Stimulated activated memory B cell treated with anti-CD40 and anti-IgM and Interleukin-4, amounts not matched to agents 10 μg/mL and 1 μg/mL and 100 μg/mL, for 72 hours (primary cell): ENCODE measurements at regions not wholly inside any gene's neighbourhood (a gene's known extent, or its start where the extent isn't known, plus 50 kb on each side); places are given as distances from the start of the nearest gene placed in this dataset.

ENCODE experiments used
- ATAC-seq: fragments of 150-1000 bp; cut with Tn5 transposase; 2 replicates; pipeline ENCODE4 v1.10.0; 2021
- H3K27ac Mint-ChIP-seq: one replicate; pipeline ENCODE4 v1.8.0; 2022; ENCODE audit warnings: mild to moderate bottlenecking, mixed read lengths
- H3K27me3 Mint-ChIP-seq: one replicate; pipeline ENCODE4 v1.8.0; 2022; ENCODE audit warnings: mixed read lengths
- H3K36me3 Mint-ChIP-seq: one replicate; pipeline ENCODE4 v1.8.0; 2022; ENCODE audit warnings: mixed read lengths
- H3K4me1 Mint-ChIP-seq: one replicate; pipeline ENCODE4 v1.8.0; 2022; ENCODE audit warnings: mixed read lengths
- H3K4me3 Mint-ChIP-seq: one replicate; pipeline ENCODE4 v1.8.0; 2022; ENCODE audit warnings: mild to moderate bottlenecking, moderate library complexity, mixed read lengths
- H3K9me3 Mint-ChIP-seq: one replicate; pipeline ENCODE4 v1.8.0; 2022; ENCODE audit warnings: mixed read lengths

- Mint-ChIP-seq H3K4me3 (no peak overlapping the region), H3K9me3 (peaks cover 18% of the 10 kb centered on the region), H3K27me3 (no peaks in the 10 kb centered on the region), H3K36me3 (no peaks in the 10 kb centered on the region), H3K27ac (no peak overlapping the region), H3K4me1 (no peaks in the 10 kb centered on the region)
- no peak for ATAC-seq
These were observed 410.9 kb downstream of the INSC start for GRCh38 chr11:15525582-15525981.

DNA sequence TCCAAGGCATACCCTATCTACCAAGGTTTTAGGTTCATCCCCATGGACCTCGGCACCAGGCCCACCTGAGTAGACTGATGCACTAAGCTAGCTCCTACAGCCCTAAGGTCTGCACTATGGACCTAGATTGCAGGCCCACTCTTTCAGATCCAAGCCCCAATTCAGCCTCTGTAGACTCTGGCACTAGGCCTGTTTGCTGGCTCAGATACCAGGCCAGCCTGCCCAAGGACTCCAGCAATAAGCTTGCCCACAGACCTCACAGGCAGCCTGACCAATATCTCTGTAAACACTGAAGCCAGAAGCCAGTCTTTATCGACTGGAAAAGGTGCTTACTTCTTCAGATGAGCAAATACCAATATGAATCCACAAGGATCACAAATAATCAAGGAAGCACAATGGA is 411.3 kb downstream of the INSC start:
- Mint-ChIP-seq H3K27me3 (no peaks in the 10 kb centered on the region), H3K9me3 (peaks cover 18% of the 10 kb centered on the region), H3K36me3 (no peaks in the 10 kb centered on the region), H3K27ac (no peak overlapping the region), H3K4me1 (no peaks in the 10 kb centered on the region), H3K4me3 (no peak overlapping the region)
- no peak for ATAC-seq

DNA sequence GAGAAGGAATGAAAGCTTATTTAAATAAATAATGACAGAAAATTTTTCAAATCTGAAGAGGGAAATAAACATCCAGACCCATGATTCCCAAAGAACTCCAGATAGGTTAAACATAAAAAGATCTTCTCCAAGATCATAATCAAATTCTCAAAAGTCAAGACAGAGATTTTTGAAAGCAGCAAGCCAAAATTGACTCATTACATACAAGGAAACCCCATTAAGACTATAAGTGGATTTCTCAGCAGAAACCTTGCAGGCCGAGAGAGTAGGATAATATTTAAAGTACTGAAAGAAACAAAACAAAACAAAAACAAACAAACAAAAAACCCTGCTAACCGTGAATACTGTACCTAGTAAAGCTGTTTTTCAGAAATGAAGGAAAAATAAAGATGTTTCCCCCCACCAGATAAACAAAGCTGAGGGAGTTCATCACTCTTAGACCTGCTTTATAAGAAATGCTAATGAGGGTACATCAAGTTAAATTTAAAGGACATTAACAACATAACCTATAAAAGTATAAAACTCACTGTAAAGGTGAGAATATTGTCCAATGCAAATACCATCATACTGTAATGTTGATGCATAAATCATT is 412.2 kb downstream of the INSC start:
- Mint-ChIP-seq H3K9me3 (peaks cover 18% of the 10 kb centered on the region), H3K36me3 (no peaks in the 10 kb centered on the region), H3K27ac (no peak overlapping the region), H3K27me3 (no peaks in the 10 kb centered on the region), H3K4me1 (no peaks in the 10 kb centered on the region), H3K4me3 (no peak overlapping the region)
- no peak for ATAC-seq

DNA sequence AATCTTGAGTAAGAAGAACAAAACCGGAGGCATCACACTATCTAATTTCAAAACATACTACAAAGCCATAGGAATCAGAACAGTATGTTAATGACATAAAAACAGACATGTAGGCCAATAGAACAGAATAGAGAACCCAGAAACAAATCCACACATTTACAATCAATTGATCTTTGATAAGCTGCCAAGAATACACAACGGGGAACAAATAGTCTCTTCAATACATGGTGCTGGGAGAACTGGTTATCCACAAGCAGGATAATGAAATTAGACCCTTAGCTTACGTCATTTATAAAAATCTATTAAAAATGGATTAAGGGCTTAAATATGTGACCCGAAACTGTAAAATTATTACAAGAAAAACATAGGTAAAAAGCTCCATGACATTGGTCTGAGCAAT is 417.7 kb downstream of the INSC start:
- no peaks in the 10 kb centered on the region for H3K4me1 Mint-ChIP-seq
- no peak for ATAC-seq
- no peak overlapping the region for H3K27ac Mint-ChIP-seq
- H3K9me3 Mint-ChIP-seq = peaks cover 16% of the 10 kb centered on the region
- no peaks in the 10 kb centered on the region for H3K36me3 Mint-ChIP-seq
- no peak overlapping the region for H3K4me3 Mint-ChIP-seq
- H3K27me3 Mint-ChIP-seq = no peaks in the 10 kb centered on the region

DNA sequence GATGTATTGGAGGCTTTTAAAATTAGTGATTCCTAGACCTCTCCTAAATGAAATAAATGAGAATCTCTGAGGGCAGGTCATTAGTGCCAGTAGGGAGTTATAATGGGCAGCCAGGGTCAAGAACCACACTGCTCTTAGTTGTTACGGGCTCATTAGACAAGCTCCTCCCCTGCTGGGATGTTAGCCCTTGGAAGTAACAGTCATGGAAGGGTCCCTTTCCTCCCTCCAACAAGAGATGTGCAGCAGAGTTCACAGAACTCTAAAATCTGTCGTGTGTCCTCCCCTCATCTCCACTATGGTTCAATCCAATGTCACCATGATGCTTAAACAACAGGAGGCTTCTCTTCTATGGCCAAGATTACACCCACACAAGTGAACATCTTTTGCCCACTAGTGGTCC is 419.5 kb downstream of the INSC start:
- H3K36me3 Mint-ChIP-seq = no peaks in the 10 kb centered on the region
- peaks cover 10% of the 10 kb centered on the region for H3K9me3 Mint-ChIP-seq
- no peaks in the 10 kb centered on the region for H3K27me3 Mint-ChIP-seq
- H3K27ac Mint-ChIP-seq = no peak overlapping the region
- no peak for ATAC-seq
- H3K4me3 Mint-ChIP-seq = no peak overlapping the region
- no peaks in the 10 kb centered on the region for H3K4me1 Mint-ChIP-seq

DNA sequence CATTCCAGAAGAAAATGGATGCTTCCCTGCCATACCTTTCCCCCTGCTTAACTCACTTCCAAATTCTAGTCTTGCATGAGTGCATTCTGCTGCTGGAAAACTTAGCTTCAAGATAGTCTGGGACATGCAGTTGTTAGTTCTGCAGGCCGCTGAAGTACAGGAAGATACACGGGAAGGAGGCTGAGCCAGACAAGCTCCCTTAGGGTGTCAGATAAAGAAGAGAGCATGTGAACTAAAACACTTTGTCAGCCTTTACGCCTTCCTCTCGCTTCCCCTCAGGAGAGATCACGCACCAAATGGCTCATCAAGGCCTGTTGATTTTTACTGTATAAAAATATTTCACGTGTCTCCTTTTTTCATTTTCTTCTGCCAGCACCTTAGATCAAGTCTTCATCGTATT is 420.7 kb downstream of the INSC start:
- Mint-ChIP-seq H3K36me3 (no peaks in the 10 kb centered on the region), H3K9me3 (peaks cover 9% of the 10 kb centered on the region), H3K27ac (no peak overlapping the region), H3K4me3 (no peak overlapping the region), H3K27me3 (no peaks in the 10 kb centered on the region), H3K4me1 (no peaks in the 10 kb centered on the region)
- ATAC-seq = no peak

- no peaks in the 10 kb centered on the region for H3K4me1 Mint-ChIP-seq
- no peaks in the 10 kb centered on the region for H3K27me3 Mint-ChIP-seq
- no peaks in the 10 kb centered on the region for H3K36me3 Mint-ChIP-seq
- H3K27ac Mint-ChIP-seq = no peak overlapping the region
- peaks cover 8% of the 10 kb centered on the region for H3K9me3 Mint-ChIP-seq
- ATAC-seq = no peak
- no peak overlapping the region for H3K4me3 Mint-ChIP-seq
These were observed 421.7 kb downstream of the INSC start for GRCh38 chr11:15536438-15536837.

GRCh38 chr11:15539645-15540044 is 424.9 kb downstream of the INSC start:
- Mint-ChIP-seq H3K36me3 (no peaks in the 10 kb centered on the region), H3K27ac (no peak overlapping the region)

DNA sequence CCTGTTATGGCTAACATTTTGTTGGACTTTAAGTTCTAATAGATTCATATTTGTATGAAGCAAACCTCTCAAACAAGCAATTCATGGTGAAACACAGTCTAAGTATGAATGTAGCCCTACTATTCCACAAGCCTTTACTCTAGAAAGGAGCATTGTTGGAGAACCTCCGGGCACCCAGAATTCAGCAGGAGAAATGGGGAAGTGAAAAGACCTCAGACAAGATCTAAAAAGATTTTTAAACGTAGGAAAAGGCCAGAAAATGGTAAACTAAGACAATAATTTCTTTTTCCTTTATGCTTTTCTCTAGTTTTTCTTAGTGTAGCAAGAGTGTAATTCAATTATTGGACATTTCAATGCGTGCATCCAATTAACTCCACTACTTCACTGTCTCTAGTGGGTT is 426.4 kb downstream of the INSC start:
- Mint-ChIP-seq H3K27me3 (no peaks in the 10 kb centered on the region), H3K4me1 (no peaks in the 10 kb centered on the region), H3K27ac (no peak overlapping the region), H3K4me3 (no peak overlapping the region), H3K9me3 (peaks cover 8% of the 10 kb centered on the region), H3K36me3 (no peaks in the 10 kb centered on the region)
- ATAC-seq = no peak

More at GRCh38 chr11:15539645-15540044, 424.9 kb downstream of the INSC start:
- no peak for ATAC-seq
- Mint-ChIP-seq H3K4me1 (no peaks in the 10 kb centered on the region), H3K4me3 (no peak overlapping the region), H3K27me3 (no peaks in the 10 kb centered on the region), H3K9me3 (peaks cover 8% of the 10 kb centered on the region)

DNA sequence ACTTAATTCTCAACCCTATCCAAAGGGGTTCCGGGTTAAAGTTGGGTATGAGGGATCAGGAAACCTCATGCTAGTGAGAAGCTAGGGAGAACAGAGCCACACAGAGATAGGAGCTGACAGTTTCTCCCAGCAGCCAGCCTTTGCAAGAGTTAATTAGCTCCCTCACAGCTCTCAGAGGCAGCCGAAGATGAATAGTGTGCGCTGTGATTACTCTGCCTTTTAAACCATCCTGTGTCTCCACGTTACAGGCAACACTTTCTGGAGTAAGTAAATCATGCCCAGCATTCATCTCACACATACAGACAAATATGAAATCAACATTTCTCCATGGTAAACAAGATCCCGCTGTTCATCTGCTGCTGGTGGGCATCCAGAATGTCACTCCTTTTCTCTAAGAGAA is 429.6 kb downstream of the INSC start:
- no peak overlapping the region for H3K4me3 Mint-ChIP-seq
- no peaks in the 10 kb centered on the region for H3K36me3 Mint-ChIP-seq
- no peak overlapping the region for H3K27ac Mint-ChIP-seq
- no peak for ATAC-seq
- H3K4me1 Mint-ChIP-seq = no peaks in the 10 kb centered on the region
- no peaks in the 10 kb centered on the region for H3K27me3 Mint-ChIP-seq
- peaks cover 7% of the 10 kb centered on the region for H3K9me3 Mint-ChIP-seq

DNA sequence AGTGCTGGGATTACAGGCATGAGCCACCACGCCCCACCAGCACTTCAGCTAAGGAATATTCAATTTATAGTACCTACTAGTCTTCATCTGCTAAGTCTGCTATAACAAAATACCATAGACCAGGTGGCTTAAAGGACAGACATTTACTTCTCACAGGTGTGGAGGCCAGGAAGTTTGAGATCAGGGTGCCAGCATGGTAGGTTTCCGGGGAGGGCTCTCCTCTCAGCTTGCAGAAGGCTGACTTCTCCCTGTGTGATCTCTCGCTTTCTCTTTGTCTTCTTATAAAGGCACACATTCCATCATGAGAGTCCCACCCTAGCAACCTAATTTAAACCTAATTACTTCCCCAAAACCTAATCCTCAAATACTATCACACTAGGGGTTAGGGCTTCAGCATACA is 433.0 kb downstream of the INSC start:
- Mint-ChIP-seq H3K9me3 (peaks cover 7% of the 10 kb centered on the region), H3K36me3 (no peaks in the 10 kb centered on the region), H3K4me1 (no peaks in the 10 kb centered on the region), H3K4me3 (no peak overlapping the region), H3K27me3 (no peaks in the 10 kb centered on the region), H3K27ac (no peak overlapping the region)
- ATAC-seq = no peak

- Mint-ChIP-seq H3K4me1 (no peaks in the 10 kb centered on the region), H3K27me3 (no peaks in the 10 kb centered on the region), H3K27ac (no peak overlapping the region), H3K4me3 (no peak overlapping the region), H3K36me3 (no peaks in the 10 kb centered on the region), H3K9me3 (peaks cover 3% of the 10 kb centered on the region)
- ATAC-seq = no peak
These were observed 437.5 kb downstream of the INSC start for GRCh38 chr11:15551901-15552851.

DNA sequence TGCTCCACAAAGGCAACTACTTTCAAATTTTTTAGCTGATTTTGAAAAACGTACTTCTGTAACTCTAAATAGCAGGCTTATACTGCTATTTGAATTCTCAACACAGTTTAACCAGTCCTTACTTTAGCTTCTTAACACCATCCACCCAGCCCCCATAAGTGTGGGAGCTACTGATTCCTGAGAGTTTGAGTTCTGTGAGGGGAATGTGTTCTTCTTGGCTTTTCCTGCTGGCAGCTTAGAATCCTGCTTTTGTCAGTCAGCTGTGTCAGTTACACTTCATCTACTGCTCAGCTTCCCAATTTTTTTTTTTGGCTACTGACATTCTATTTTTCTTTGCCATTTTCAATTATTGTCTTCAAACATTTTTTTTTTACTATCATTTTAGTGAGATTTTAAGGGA is 440.4 kb downstream of the INSC start:
- ATAC-seq = no peak
- no peak overlapping the region for H3K27ac Mint-ChIP-seq
- no peaks in the 10 kb centered on the region for H3K36me3 Mint-ChIP-seq
- H3K4me1 Mint-ChIP-seq = no peaks in the 10 kb centered on the region
- H3K4me3 Mint-ChIP-seq = no peak overlapping the region
- H3K27me3 Mint-ChIP-seq = no peaks in the 10 kb centered on the region
- H3K9me3 Mint-ChIP-seq = peaks cover 5% of the 10 kb centered on the region

GRCh38 chr11:15557457-15558230 is 442.9 kb downstream of the INSC start:
- Mint-ChIP-seq H3K9me3 (peaks cover 5% of the 10 kb centered on the region), H3K4me3 (no peak overlapping the region), H3K4me1 (no peaks in the 10 kb centered on the region), H3K36me3 (no peaks in the 10 kb centered on the region), H3K27me3 (no peaks in the 10 kb centered on the region), H3K27ac (no peak overlapping the region)
- no peak for ATAC-seq

GRCh38 chr11:15558513-15559181 is 443.9 kb downstream of the INSC start:
- Mint-ChIP-seq H3K27ac (no peak overlapping the region), H3K4me3 (no peak overlapping the region)

More at GRCh38 chr11:15558513-15559181, 443.9 kb downstream of the INSC start:
- Mint-ChIP-seq H3K36me3 (no peaks in the 10 kb centered on the region), H3K27me3 (no peaks in the 10 kb centered on the region), H3K4me1 (no peaks in the 10 kb centered on the region), H3K9me3 (peaks cover 5% of the 10 kb centered on the region)
- no peak for ATAC-seq
